Stomach (tissue), 8 donors: ENCODE measurements at regions not wholly inside any gene's neighbourhood (a gene's known extent, or its start where the extent isn't known, plus 50 kb on each side); places are given as distances from the start of the nearest gene placed in this dataset.

Experiments used
- DNase-seq, 2 donors: peaks; one replicate each; pipeline versions ENCODE4 v3.0.0 to v3.0.0-alpha.2; 2013 to 2019
- H3K27ac ChIP-seq, 5 donors: fragments of 200-600 bp in 4 of 5; sonication (generic) in 4 of 5; one replicate each; pipeline ENCODE4 v1.5.1; 2013 to 2019; ENCODE audit warnings: mild to moderate bottlenecking in 1 of 5, moderate library complexity in 1 of 5
- H3K27me3 ChIP-seq, 3 donors: fragments of 200-600 bp; sonication (generic); one replicate each; pipeline ENCODE4 v1.5.1; 2017 to 2019; ENCODE audit warnings: mixed run types in 1 of 3
- H3K36me3 ChIP-seq, 4 donors: fragments of 200-600 bp; sonication (generic); 1 replicate in 3 of 4; 2 replicates in 1 of 4; pipeline ENCODE4 v1.5.1; 2016 to 2019
- H3K4me1 ChIP-seq, 4 donors: fragments of 200-600 bp; sonication (generic); one replicate each; pipeline ENCODE4 v1.5.1; 2016 to 2019
- H3K4me3 ChIP-seq, 4 donors: fragments of 200-600 bp; sonication (generic) in 3 of 4; one replicate each; pipeline ENCODE4 v1.5.1; 2016 to 2019; ENCODE audit warnings: mild to moderate bottlenecking in 1 of 4
- H3K9me3 ChIP-seq, 4 donors: fragments of 200-600 bp; sonication (generic); one replicate each; pipeline ENCODE4 v1.5.1; 2016 to 2019
- EP300 ChIP-seq: sonication (generic); formaldehyde crosslinking; IDR thresholded peaks from one replicate; pipeline ENCODE4 v1.6.1; 2017; ENCODE audit warnings: antibody characterized with exemption
- POLR2A ChIP-seq, 4 donors: fragments of 450-650 bp; IDR thresholded peaks; one replicate each; pipeline ENCODE4 v1.6.1; 2016; ENCODE audit warnings: antibody characterized with exemption in 4 of 4, control low read depth in 2 of 4, mild to moderate bottlenecking in 1 of 4, moderate library complexity in 1 of 4
- POLR2AphosphoS5 ChIP-seq, 3 donors: sonication (generic); formaldehyde crosslinking; IDR thresholded peaks; one replicate each; pipeline ENCODE4 v1.6.1; 2016; ENCODE audit warnings: antibody characterized with exemption in 3 of 3
- WGBS, 5 donors: extraction: QIAGEN DNeasy Blood & Tissue Kit in 3 of 5; methylation state at CpG; one replicate each; pipeline versions ENCODE4 v1.1.5 to v1.1.7; 2013 to 2018; 5-methylcytosine and 5-hydroxymethylcytosine counted together
- intact Hi-C: fragments of 100-400 bp; cut with DNase I; formaldehyde crosslinking; loops from one replicate; pipeline ENCODE4 v1.15.1; 2023; ENCODE audit warnings: low total_unique reads
- TF ChIP-seq, protein P1 (sequence below), 7 experiments: fragments of 450-650 bp in 4 of 7; fragments of 200-600 bp in 3 of 7; sonication (generic) in 3 of 7; IDR thresholded peaks; one replicate each; pipeline ENCODE4 v1.5.1; 2016 to 2019; ENCODE audit warnings: antibody characterized with exemption in 7 of 7, control low read depth in 2 of 7, mild to moderate bottlenecking in 1 of 7
- donor health status: healthy with polysubstance abuse.
- donor health status: Bipolar disorder and iron deficiency.
- donor health status: healthy.

DNA sequence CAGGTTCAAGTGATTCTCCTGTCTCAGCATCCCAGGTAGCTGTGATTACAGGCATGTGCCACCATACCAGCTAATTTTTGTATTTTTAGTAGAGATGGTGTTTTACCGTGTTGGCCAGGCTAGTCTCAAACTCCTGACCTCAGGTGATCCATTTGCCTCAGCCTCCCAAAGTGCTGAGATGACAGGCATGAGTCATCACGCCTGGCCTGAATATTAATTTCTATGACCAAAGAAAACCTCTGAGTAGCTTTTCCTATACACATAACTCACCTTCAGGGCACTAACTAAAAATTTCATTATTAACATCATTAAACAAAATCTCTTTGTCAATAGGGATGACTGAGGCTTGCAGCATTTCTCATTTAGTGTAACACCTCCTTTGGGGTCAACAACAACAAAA lies 259.6 kb upstream of the KRR1 start:
- no peak overlapping the region for H3K4me3 ChIP-seq
- 92 to 100% (median 95%) methylated on average over 2 of the region's 2 CpGs for WGBS, 5 donors
- H3K27ac ChIP-seq = no peak overlapping the region
- peaks cover 0 to 11% (median 2%) of the 10 kb centered on the region in 4 donors for H3K4me1 ChIP-seq
- no peaks in the 10 kb centered on the region for H3K27me3 ChIP-seq
- H3K36me3 ChIP-seq = no peaks in the 10 kb centered on the region
- TF ChIP-seq POLR2AphosphoS5 (IDR thresholded peaks at IDR 0.05) (no peak), POLR2A (IDR thresholded peaks at IDR 0.05) (no peak), EP300 (no peak)
- TF ChIP-seq, protein P1, sequence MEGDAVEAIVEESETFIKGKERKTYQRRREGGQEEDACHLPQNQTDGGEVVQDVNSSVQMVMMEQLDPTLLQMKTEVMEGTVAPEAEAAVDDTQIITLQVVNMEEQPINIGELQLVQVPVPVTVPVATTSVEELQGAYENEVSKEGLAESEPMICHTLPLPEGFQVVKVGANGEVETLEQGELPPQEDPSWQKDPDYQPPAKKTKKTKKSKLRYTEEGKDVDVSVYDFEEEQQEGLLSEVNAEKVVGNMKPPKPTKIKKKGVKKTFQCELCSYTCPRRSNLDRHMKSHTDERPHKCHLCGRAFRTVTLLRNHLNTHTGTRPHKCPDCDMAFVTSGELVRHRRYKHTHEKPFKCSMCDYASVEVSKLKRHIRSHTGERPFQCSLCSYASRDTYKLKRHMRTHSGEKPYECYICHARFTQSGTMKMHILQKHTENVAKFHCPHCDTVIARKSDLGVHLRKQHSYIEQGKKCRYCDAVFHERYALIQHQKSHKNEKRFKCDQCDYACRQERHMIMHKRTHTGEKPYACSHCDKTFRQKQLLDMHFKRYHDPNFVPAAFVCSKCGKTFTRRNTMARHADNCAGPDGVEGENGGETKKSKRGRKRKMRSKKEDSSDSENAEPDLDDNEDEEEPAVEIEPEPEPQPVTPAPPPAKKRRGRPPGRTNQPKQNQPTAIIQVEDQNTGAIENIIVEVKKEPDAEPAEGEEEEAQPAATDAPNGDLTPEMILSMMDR (IDR thresholded peaks at IDR 0.05) = no peak
- intact Hi-C loops = no loop called here
- no peaks in the 10 kb centered on the region for H3K9me3 ChIP-seq
- DNase-seq = no peak

DNA sequence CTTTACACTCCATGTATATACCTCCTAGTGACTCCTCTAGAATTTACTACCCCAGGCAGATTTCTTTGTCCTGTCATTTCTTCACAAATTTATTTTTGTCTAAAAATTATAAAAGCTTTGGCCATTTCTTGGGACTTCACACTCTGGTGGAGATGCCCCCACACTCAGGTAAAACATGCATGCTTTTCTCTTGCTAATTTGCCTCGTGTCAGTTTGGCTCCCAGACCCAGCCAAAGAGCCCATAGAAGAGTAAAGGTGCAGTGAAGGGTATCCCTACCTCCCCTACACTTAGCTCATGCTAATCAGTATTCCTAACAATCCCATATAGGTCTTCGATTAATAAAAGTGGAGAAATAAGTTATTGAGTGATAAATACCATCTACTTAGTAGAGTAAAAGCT lies 256.5 kb upstream of the KRR1 start:
- TF ChIP-seq EP300 = no peak
- TF ChIP-seq POLR2A (IDR thresholded peaks at IDR 0.05) = no peak
- no peak for TF ChIP-seq POLR2AphosphoS5 (IDR thresholded peaks at IDR 0.05)
- TF ChIP-seq, protein P1 (IDR thresholded peaks at IDR 0.05) = no peak
- Histone ChIP-seq H3K27ac (no peak overlapping the region), H3K4me1 (no peaks in the 10 kb centered on the region), H3K9me3 (no peaks in the 10 kb centered on the region), H3K36me3 (no peaks in the 10 kb centered on the region), H3K4me3 (no peak overlapping the region), H3K27me3 (no peaks in the 10 kb centered on the region)
- intact Hi-C loops = no loop called here
- no peak for DNase-seq
- 62 to 80% (median 77%) methylated on average over 2 of the region's 2 CpGs for WGBS, 5 donors

DNA sequence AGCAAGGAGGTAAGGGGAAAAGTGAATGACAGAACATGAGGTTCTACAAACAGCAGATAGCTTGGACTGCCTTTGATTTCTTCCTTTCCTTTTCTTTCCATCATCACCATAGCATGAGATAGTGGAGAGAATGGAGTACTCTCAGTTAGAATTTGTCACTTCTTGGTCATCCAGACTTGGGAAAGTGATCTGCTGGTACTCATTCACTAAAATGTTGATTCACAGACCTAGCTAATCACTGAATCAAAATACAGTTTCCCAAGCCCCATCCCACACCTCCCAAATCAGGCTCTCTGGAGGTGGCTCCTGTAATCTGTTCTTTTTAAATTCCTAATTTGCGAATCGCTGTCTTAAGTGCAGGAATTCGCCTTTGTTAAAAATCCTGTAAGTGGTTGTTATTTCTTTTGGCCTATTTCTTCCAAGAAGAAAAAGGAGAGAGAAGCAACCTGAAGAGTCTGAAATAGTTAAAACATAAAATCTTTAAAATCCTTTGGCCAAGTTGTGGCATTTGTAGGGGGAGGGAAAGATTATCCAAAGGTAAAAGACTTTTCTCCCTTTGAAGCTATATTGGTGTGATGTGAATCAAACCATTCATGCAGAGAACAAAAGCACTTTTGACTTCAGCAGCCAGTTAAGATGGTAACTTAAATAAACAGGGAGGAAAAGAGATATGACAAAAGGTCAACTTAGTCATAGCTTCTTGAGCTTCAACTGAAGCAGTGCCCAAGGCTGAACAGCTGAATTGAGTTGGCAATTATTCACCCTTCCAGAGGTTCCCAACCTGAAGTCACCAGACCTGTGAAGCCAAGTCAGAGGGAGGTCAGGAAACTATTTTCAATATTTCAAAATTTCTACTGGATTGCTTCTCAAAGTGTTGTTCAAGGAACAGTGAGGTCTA lies 255.1 kb upstream of the KRR1 start:
- Histone ChIP-seq H3K36me3 (no peaks in the 10 kb centered on the region), H3K27me3 (no peaks in the 10 kb centered on the region), H3K27ac (no peak overlapping the region), H3K4me3 (no peak overlapping the region), H3K9me3 (no peaks in the 10 kb centered on the region), H3K4me1 (no peaks in the 10 kb centered on the region)
- no peak for DNase-seq
- TF ChIP-seq POLR2AphosphoS5 (IDR thresholded peaks at IDR 0.05) (no peak), POLR2A (IDR thresholded peaks at IDR 0.05) (no peak), EP300 (no peak)
- TF ChIP-seq, protein P1 (IDR thresholded peaks at IDR 0.05) = no peak
- intact Hi-C loops = no loop called here
- 77 to 97% (median 95%) methylated on average over 3 of the region's 3 CpGs for WGBS, 5 donors

DNA sequence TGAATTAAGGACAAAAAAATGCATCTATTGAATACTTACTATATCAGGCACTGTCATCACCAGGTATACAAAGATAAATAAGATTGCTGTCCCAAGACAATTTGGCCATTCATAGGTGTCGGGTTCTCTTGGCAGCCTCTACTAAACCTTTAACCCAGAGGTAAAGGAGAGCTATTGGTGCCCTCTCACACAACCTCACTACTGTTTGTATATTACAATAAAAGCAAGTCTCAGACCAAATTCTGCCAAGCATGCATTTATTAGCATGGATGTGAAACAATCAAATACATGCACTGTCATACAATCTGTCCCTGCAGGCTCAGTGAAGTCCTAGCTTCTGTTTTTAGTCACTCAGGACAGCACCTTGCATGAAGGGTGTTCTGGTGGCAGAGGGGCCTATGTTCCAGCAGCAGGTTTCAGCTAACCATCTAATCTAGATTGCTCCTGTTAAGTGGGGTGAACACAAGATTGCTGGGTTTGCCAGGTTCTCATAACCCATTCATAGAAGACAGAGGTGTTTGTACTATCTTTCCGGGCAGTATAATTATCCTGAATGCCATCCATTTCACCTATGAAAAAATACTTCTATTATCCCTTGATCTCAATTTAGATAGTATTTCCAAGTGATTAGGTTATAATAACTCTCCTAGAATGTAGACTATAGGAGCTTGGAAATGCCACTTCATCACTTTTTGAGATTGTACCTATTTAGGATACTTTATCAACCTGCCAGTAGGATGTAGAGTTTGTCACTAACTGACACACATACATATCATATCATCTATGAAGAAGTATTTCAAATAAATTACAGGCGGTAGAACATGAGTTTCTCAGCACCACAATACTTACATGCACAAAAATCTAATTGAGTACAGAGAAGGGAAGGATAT lies 254.0 kb upstream of the KRR1 start:
- Histone ChIP-seq H3K4me3 (no peak overlapping the region), H3K27me3 (no peaks in the 10 kb centered on the region), H3K27ac (no peak overlapping the region), H3K36me3 (no peaks in the 10 kb centered on the region), H3K9me3 (no peaks in the 10 kb centered on the region), H3K4me1 (no peaks in the 10 kb centered on the region)
- intact Hi-C loops = no loop called here
- WGBS, 5 donors = 59 to 94% (median 87%) methylated on average over 3 of the region's 3 CpGs
- no peak for DNase-seq
- TF ChIP-seq, protein P1 (IDR thresholded peaks at IDR 0.05) = no peak
- TF ChIP-seq POLR2AphosphoS5 (IDR thresholded peaks at IDR 0.05) = no peak
- no peak for TF ChIP-seq EP300
- no peak for TF ChIP-seq POLR2A (IDR thresholded peaks at IDR 0.05)
